NCI-H2227 (cell line): ENCODE measurements at regions not wholly inside any gene's neighbourhood (a gene's known extent, or its start where the extent isn't known, plus 50 kb on each side); places are given as distances from the start of the nearest gene placed in this dataset.
"Not testable (repeated sequence)": the region's sequence is repeated elsewhere in the genome, so short reads cannot be mapped to it uniquely, and the experiment has no call there.

Experiments
- DNase-seq: peaks from one replicate; lab custom pipeline; 2025; ENCODE audit not compliant: unreplicated experiment; lab: John Stamatoyannopoulos, UW

GRCh38 chr4:103422467-103423219 is 224.5 kb upstream of the CENPE start:
- DNase-seq = no peak

- no peak for DNase-seq
These were observed 217.7 kb upstream of the CENPE start for GRCh38 chr4:103415801-103416200.

- not testable (repeated sequence) for DNase-seq
These were observed 214.5 kb upstream of the CENPE start for GRCh38 chr4:103412646-103413045.

GRCh38 chr4:103410386-103410785 is 212.2 kb upstream of the CENPE start:
- DNase-seq = no peak

- DNase-seq = no peak
These were observed 207.3 kb upstream of the CENPE start for GRCh38 chr4:103405415-103405814.

- DNase-seq = no peak
These were observed 205.5 kb upstream of the CENPE start for GRCh38 chr4:103403619-103404018.

GRCh38 chr4:103402198-103402597 is 204.1 kb upstream of the CENPE start:
- DNase-seq = no peak

- DNase-seq = no peak
These were observed 202.3 kb upstream of the CENPE start for GRCh38 chr4:103400405-103400804.

GRCh38 chr4:103397541-103397940 is 199.4 kb upstream of the CENPE start:
- no peak for DNase-seq

GRCh38 chr4:103387508-103388011 is 189.4 kb upstream of the CENPE start:
- DNase-seq = not testable (repeated sequence)

- not testable (repeated sequence) for DNase-seq
These were observed 187.4 kb upstream of the CENPE start for GRCh38 chr4:103385565-103385964.

- DNase-seq = no peak
These were observed 177.1 kb upstream of the CENPE start for GRCh38 chr4:103375278-103375677.

- DNase-seq = no peak
These were observed 176.6 kb upstream of the CENPE start for GRCh38 chr4:103374758-103375157.

- no peak for DNase-seq
These were observed 176.2 kb upstream of the CENPE start for GRCh38 chr4:103374306-103374705.

- no peak for DNase-seq
These were observed 173.9 kb upstream of the CENPE start for GRCh38 chr4:103372002-103372558.

- DNase-seq = no peak
These were observed 172.2 kb upstream of the CENPE start for GRCh38 chr4:103370336-103370735.

GRCh38 chr4:103365285-103365684 is 167.1 kb upstream of the CENPE start:
- DNase-seq = no peak

GRCh38 chr4:103364083-103364482 is 165.9 kb upstream of the CENPE start:
- DNase-seq = no peak

GRCh38 chr4:103361926-103362325 is 163.8 kb upstream of the CENPE start:
- DNase-seq = no peak

- no peak for DNase-seq
These were observed 161.8 kb upstream of the CENPE start for GRCh38 chr4:103359900-103360299.

- no peak for DNase-seq
These were observed 155.9 kb upstream of the CENPE start for GRCh38 chr4:103354006-103354405.

- DNase-seq = no peak
These were observed 131.5 kb upstream of the CENPE start for GRCh38 chr4:103329642-103330041.

- no peak for DNase-seq
These were observed 126.7 kb upstream of the CENPE start for GRCh38 chr4:103324811-103325210.
